B cell (primary cell): ENCODE measurements at regions not wholly inside any gene's neighbourhood (a gene's known extent, or its start where the extent isn't known, plus 50 kb on each side); places are given as distances from the start of the nearest gene placed in this dataset.

ENCODE experiments used
- ATAC-seq: fragments of 200-7000 bp; cut with Tn5 transposase; one replicate; pipeline ENCODE4 v1.10.0; 2021; ENCODE audit warnings: low read depth, mild to moderate bottlenecking, moderate number of reproducible peaks, moderate library complexity
- CTCF ChIA-PET: fragments of 350-600 bp; sonication (Branson Sonifier 250); formaldehyde crosslinking; loops from one replicate; lab custom pipeline; 2021; ENCODE audit warnings: antibody characterized with exemption, inconsistent platforms; lab: Charles Lee
- POLR2A ChIA-PET: fragments of 350-600 bp; sonication (Branson Sonifier 250); formaldehyde crosslinking; loops from one replicate; lab custom pipeline; 2021; ENCODE audit warnings: antibody characterized with exemption; lab: Charles Lee
- DNase-seq: peaks from one replicate; pipeline ENCODE4 v3.0.0; 2013
- H2AFZ ChIP-seq: 2 replicates; pipeline ENCODE4 v1.6.1; 2012; ENCODE audit warnings: mild to moderate bottlenecking, low read depth, low read length; ENCODE audit not compliant: insufficient read depth, poor library complexity, severe bottlenecking
- H3K27ac ChIP-seq, 2 donors: 1 replicate in 1 of 2; 2 replicates in 1 of 2; pipeline ENCODE4 v1.5.1; 2012 to 2013; ENCODE audit warnings: low read length in 2 of 2, mild to moderate bottlenecking in 2 of 2, moderate library complexity in 1 of 2
- H3K27me3 ChIP-seq, 4 experiments: fragments of 200-600 bp in 1 of 4; sonication (generic) in 1 of 4; replicated peaks in 1 of 4; 1 replicate in 2 of 4; 2 replicates in 2 of 4; pipeline versions ENCODE4 v1.6.1 to v1.7.0; 2013 to 2016; ENCODE audit warnings: low read length in 3 of 4, mild to moderate bottlenecking in 2 of 4, mixed read lengths in 1 of 4, moderate library complexity in 1 of 4; ENCODE audit not compliant: insufficient read depth in 4 of 4, control insufficient read depth in 3 of 4; ENCODE audit errors: control extremely low read depth in 1 of 4
- H3K36me3 ChIP-seq, 2 experiments: replicated peaks in 1 of 2; 1 replicate in 1 of 2; 2 replicates in 1 of 2; pipeline versions ENCODE4 v1.6.1 to v1.7.1; 2013; ENCODE audit warnings: low read length in 1 of 2; ENCODE audit not compliant: insufficient read depth in 2 of 2, control insufficient read depth in 1 of 2; ENCODE audit errors: control extremely low read depth in 1 of 2, extremely low read depth in 1 of 2
- H3K4me1 ChIP-seq, 2 donors: fragments of 200-600 bp in 1 of 2; sonication (generic) in 1 of 2; 1 replicate in 1 of 2; 2 replicates in 1 of 2; pipeline versions ENCODE4 v1.5.1 to v1.6.1; 2013 to 2017; ENCODE audit warnings: low read length in 2 of 2; ENCODE audit not compliant: control insufficient read depth in 2 of 2, insufficient read depth in 2 of 2
- H3K4me2 ChIP-seq: replicated peaks from 2 replicates; pipeline ENCODE3; 2012; ENCODE audit warnings: mild to moderate bottlenecking, low read depth, low read length; ENCODE audit not compliant: poor library complexity, severe bottlenecking
- H3K4me3 ChIP-seq, 5 experiments: fragments of 200-600 bp in 1 of 5; sonication (generic) in 1 of 5; 1 replicate in 3 of 5; 2 replicates in 2 of 5; pipeline versions ENCODE4 v1.5.1 to v1.7.0; 2011 to 2016; ENCODE audit warnings: low read length in 4 of 5, mild to moderate bottlenecking in 4 of 5, low read depth in 2 of 5, control low read depth in 1 of 5, moderate library complexity in 1 of 5; ENCODE audit not compliant: insufficient read depth in 1 of 5; ENCODE audit errors: control extremely low read depth in 1 of 5, extremely low read depth in 1 of 5
- H3K79me2 ChIP-seq: fragments of 200-600 bp; sonication (generic); one replicate; pipeline ENCODE4 v1.6.0; 2016; ENCODE audit warnings: low read length; ENCODE audit not compliant: control insufficient read depth, insufficient read depth
- H3K9ac ChIP-seq: fragments of 200-600 bp; sonication (generic); 2 replicates; pipeline ENCODE4 v1.6.1; 2017; ENCODE audit warnings: mild to moderate bottlenecking, low read length, moderate library complexity
- H3K9me3 ChIP-seq, 3 donors: one replicate each; pipeline versions ENCODE4 v1.6.1 to v1.7.1; 2013; ENCODE audit warnings: low read length in 2 of 3; ENCODE audit not compliant: control insufficient read depth in 2 of 3, insufficient read depth in 1 of 3; ENCODE audit errors: control extremely low read depth in 1 of 3
- H4K20me1 ChIP-seq: 2 replicates; pipeline ENCODE4 v1.6.0; 2012; ENCODE audit warnings: mild to moderate bottlenecking, low read length; ENCODE audit not compliant: insufficient read depth, control insufficient read depth, poor library complexity, severe bottlenecking
- H3K27ac Mint-ChIP-seq: one replicate; pipeline ENCODE4 v1.8.0; 2021; ENCODE audit warnings: mixed read lengths
- H3K27me3 Mint-ChIP-seq: one replicate; pipeline ENCODE4 v1.8.0; 2021; ENCODE audit warnings: mixed read lengths
- H3K4me1 Mint-ChIP-seq: one replicate; pipeline ENCODE4 v1.8.0; 2021; ENCODE audit warnings: mixed read lengths
- H3K4me3 Mint-ChIP-seq: one replicate; pipeline ENCODE4 v1.8.0; 2021; ENCODE audit warnings: mixed read lengths
- H3K9me3 Mint-ChIP-seq: one replicate; pipeline ENCODE4 v1.8.0; 2022; ENCODE audit warnings: mixed read lengths; ENCODE audit not compliant: insufficient read depth
- CTCF ChIP-seq: fragments of 200-600 bp; IDR thresholded peaks from one replicate; pipeline ENCODE4 v1.8.0; 2022; ENCODE audit warnings: antibody characterized with exemption, mild to moderate bottlenecking
- EZH2 ChIP-seq: IDR thresholded peaks from 2 replicates; pipeline ENCODE4 v1.6.1; 2012; ENCODE audit warnings: borderline replicate concordance, low read depth, mild to moderate bottlenecking, moderate library complexity, low read length; ENCODE audit not compliant: insufficient read depth, poor library complexity, severe bottlenecking
- WGBS: methylation state at CpG from one replicate; pipeline ENCODE4 v1.1.5; 2013; ENCODE audit warnings: missing lambda C conversion rate; ENCODE audit not compliant: insufficient coverage; 5-methylcytosine and 5-hydroxymethylcytosine counted together
- intact Hi-C: fragments of 100-400 bp; cut with micrococcal nuclease; formaldehyde crosslinking; loops from one replicate; pipeline ENCODE4 v1.10.0; 2022

- Histone ChIP-seq H3K4me1 (no peaks in the 10 kb centered on the region), H3K9ac (no peak overlapping the region), H3K79me2 (no peaks in the 10 kb centered on the region), H3K4me2 (no peak overlapping the region), H3K9me3 (peaks cover 0 to 3% (median 0%) of the 10 kb centered on the region in 3 donors), H3K4me3 (no peak overlapping the region), H3K27me3 (peaks cover 0 to 6% (median 0%) of the 10 kb centered on the region in 4 experiments), H3K36me3 (no peaks in the 10 kb centered on the region), H3K27ac (no peak overlapping the region), H4K20me1 (no peaks in the 10 kb centered on the region), H2AFZ (no peak overlapping the region)
- DNase-seq (no peak), ATAC-seq (no peak)
- ChIA-PET POLR2A (no interaction called here), CTCF (no interaction called here)
- H3K9me3 Mint-ChIP-seq = no peaks in the 10 kb centered on the region
- H3K27ac Mint-ChIP-seq = no peak overlapping the region
- no peak overlapping the region for H3K4me3 Mint-ChIP-seq
- TF ChIP-seq CTCF (no peak), EZH2 (no peak)
- 86% methylated on average over 2 of the region's 2 CpGs for WGBS
- no peaks in the 10 kb centered on the region for H3K4me1 Mint-ChIP-seq
- intact Hi-C loops = no loop called here
- peaks cover 19% of the 10 kb centered on the region for H3K27me3 Mint-ChIP-seq
These were observed 121.8 kb upstream of the NTM start for GRCh38 chr11:131248588-131248987.

- CTCF ChIA-PET = no interaction called here
- H3K4me2 ChIP-seq = no peak overlapping the region
- no peak overlapping the region for H3K27ac Mint-ChIP-seq
These were observed 117.2 kb upstream of the NTM start for GRCh38 chr11:131253142-131253655.

More at GRCh38 chr11:131253142-131253655, 117.2 kb upstream of the NTM start:
- Histone ChIP-seq H3K36me3 (no peaks in the 10 kb centered on the region), H3K79me2 (no peaks in the 10 kb centered on the region), H3K9ac (no peak overlapping the region), H4K20me1 (no peaks in the 10 kb centered on the region), H3K4me1 (no peaks in the 10 kb centered on the region), H3K4me3 (no peak overlapping the region), H2AFZ (no peak overlapping the region), H3K9me3 (no peaks in the 10 kb centered on the region), H3K27ac (no peak overlapping the region), H3K27me3 (no peaks in the 10 kb centered on the region)
- DNase-seq = no peak
- H3K9me3 Mint-ChIP-seq = no peaks in the 10 kb centered on the region
- intact Hi-C loops = no loop called here
- no peak for TF ChIP-seq EZH2
- no peak for TF ChIP-seq CTCF
- ATAC-seq = no peak
- POLR2A ChIA-PET = no interaction called here
- no CpG with 5 or more reads among the region's 5 CpGs for WGBS
- no peak overlapping the region for H3K4me3 Mint-ChIP-seq
- peaks cover 11% of the 10 kb centered on the region for H3K27me3 Mint-ChIP-seq
- no peaks in the 10 kb centered on the region for H3K4me1 Mint-ChIP-seq
